ENCODE measurements at regions not wholly inside any gene's neighbourhood (a gene's known extent, or its start where the extent isn't known, plus 50 kb on each side); places are given as distances from the start of the nearest gene placed in this dataset.

DNA sequence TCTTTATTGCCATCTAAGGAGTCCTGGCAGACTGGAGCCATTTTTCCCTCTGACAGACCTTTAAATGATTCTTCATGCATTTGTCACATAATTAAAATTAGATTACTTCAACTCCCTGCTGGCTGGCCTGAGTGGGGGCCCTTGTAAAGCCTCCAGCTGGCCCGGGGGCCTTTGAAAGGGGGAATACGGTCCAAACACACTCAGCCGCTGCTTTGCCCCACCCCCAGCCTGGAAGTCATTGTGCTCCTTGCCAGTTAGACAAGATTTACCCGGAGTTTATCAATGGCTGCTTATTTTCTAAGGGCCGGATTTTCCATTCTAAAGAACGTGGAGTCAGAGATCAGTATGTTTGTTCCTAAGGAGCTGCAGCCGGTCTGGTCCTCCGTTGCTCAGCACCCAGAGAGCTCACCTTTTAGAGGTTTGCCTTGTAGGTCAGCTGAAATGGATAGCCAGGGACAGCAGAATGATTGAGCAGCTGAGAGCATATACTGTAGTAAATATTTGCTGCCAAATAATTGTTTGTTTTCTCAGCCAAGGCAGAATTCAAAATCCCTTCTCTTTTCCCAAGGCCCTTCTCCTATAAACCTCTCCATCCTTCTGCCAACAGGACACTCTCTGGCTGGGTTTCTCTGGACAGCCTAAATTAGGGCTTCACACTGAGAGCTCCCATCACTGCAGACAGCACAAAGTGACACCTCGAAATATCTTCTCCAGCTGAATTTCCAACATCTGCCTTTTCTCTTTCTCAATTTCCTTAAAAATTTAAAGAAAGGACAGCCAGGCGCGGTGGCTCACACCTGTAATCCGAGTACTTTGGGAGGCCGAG lies 68.4 kb upstream of the RBM24 start:
- TF ChIP-seq, protein P1, sequence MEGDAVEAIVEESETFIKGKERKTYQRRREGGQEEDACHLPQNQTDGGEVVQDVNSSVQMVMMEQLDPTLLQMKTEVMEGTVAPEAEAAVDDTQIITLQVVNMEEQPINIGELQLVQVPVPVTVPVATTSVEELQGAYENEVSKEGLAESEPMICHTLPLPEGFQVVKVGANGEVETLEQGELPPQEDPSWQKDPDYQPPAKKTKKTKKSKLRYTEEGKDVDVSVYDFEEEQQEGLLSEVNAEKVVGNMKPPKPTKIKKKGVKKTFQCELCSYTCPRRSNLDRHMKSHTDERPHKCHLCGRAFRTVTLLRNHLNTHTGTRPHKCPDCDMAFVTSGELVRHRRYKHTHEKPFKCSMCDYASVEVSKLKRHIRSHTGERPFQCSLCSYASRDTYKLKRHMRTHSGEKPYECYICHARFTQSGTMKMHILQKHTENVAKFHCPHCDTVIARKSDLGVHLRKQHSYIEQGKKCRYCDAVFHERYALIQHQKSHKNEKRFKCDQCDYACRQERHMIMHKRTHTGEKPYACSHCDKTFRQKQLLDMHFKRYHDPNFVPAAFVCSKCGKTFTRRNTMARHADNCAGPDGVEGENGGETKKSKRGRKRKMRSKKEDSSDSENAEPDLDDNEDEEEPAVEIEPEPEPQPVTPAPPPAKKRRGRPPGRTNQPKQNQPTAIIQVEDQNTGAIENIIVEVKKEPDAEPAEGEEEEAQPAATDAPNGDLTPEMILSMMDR (IDR thresholded peaks at IDR 0.05; ENCODE audit: insufficient read depth, low read length), result no peak
- TF ChIP-seq POLR2AphosphoS5 (IDR thresholded peaks at IDR 0.05; ENCODE audit: low read depth) (no peak), SPI1 (IDR thresholded peaks at IDR 0.05; ENCODE audit: borderline replicate concordance, low read depth) (no peak)
- TF ChIP-seq, protein P2, sequence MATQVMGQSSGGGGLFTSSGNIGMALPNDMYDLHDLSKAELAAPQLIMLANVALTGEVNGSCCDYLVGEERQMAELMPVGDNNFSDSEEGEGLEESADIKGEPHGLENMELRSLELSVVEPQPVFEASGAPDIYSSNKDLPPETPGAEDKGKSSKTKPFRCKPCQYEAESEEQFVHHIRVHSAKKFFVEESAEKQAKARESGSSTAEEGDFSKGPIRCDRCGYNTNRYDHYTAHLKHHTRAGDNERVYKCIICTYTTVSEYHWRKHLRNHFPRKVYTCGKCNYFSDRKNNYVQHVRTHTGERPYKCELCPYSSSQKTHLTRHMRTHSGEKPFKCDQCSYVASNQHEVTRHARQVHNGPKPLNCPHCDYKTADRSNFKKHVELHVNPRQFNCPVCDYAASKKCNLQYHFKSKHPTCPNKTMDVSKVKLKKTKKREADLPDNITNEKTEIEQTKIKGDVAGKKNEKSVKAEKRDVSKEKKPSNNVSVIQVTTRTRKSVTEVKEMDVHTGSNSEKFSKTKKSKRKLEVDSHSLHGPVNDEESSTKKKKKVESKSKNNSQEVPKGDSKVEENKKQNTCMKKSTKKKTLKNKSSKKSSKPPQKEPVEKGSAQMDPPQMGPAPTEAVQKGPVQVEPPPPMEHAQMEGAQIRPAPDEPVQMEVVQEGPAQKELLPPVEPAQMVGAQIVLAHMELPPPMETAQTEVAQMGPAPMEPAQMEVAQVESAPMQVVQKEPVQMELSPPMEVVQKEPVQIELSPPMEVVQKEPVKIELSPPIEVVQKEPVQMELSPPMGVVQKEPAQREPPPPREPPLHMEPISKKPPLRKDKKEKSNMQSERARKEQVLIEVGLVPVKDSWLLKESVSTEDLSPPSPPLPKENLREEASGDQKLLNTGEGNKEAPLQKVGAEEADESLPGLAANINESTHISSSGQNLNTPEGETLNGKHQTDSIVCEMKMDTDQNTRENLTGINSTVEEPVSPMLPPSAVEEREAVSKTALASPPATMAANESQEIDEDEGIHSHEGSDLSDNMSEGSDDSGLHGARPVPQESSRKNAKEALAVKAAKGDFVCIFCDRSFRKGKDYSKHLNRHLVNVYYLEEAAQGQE (IDR thresholded peaks at IDR 0.05; ENCODE audit: insufficient replicate concordance, low read depth), result no peak
